Thoracic aorta (tissue), 2 donors: ENCODE measurements at regions not wholly inside any gene's neighbourhood (a gene's known extent, or its start where the extent isn't known, plus 50 kb on each side); places are given as distances from the start of the nearest gene placed in this dataset.
"Not testable (repeated sequence)": the region's sequence is repeated elsewhere in the genome, so short reads cannot be mapped to it uniquely, and the experiment has no call there.

ENCODE experiments used
- ATAC-seq: fragments of 150-250 bp; one replicate; pipeline ENCODE4 v1.8.0; 2017; ENCODE audit warnings: low read depth; ENCODE audit not compliant: insufficient number of reproducible peaks, low FRiP score
- DNase-seq: peaks from one replicate; pipeline ENCODE4 v3.0.0-alpha.2; 2020; ENCODE audit warnings: low spot score
- H3K27ac ChIP-seq, 2 donors: fragments of 200-600 bp; sonication (generic); 1 replicate in 1 of 2; 2 replicates in 1 of 2; pipeline ENCODE4 v1.5.1; 2016; ENCODE audit warnings: mild to moderate bottlenecking in 2 of 2, moderate library complexity in 2 of 2
- H3K27me3 ChIP-seq: fragments of 200-600 bp; sonication (generic); replicated peaks from 2 replicates; pipeline ENCODE4 v1.6.0; 2016; ENCODE audit warnings: mild to moderate bottlenecking; ENCODE audit not compliant: insufficient read depth
- H3K36me3 ChIP-seq: fragments of 200-600 bp; sonication (generic); one replicate; pipeline ENCODE4 v1.5.1; 2016
- H3K4me1 ChIP-seq, 2 donors: fragments of 200-600 bp; sonication (generic); 1 replicate in 1 of 2; 2 replicates in 1 of 2; pipeline versions ENCODE4 v1.5.1 to v1.6.0; 2016; ENCODE audit warnings: low read depth in 2 of 2, mild to moderate bottlenecking in 1 of 2; ENCODE audit not compliant: control insufficient read depth in 1 of 2
- H3K4me3 ChIP-seq: fragments of 200-600 bp; sonication (generic); 2 replicates; pipeline ENCODE4 v1.5.1; 2016; ENCODE audit warnings: mild to moderate bottlenecking
- H3K9me3 ChIP-seq: fragments of 200-600 bp; sonication (generic); 2 replicates; pipeline ENCODE4 v1.5.1; 2016
- CTCF ChIP-seq: fragments of 200-600 bp; sonication (generic); IDR thresholded peaks from one replicate; pipeline ENCODE4 v1.5.1; 2019; ENCODE audit warnings: antibody characterized with exemption

GRCh38 chr13:42422681-42423080, 150.7 kb downstream of the AKAP11 start:
- no peak for TF ChIP-seq CTCF
- no peaks in the 10 kb centered on the region for H3K4me1 ChIP-seq
- ATAC-seq = no peak
- no peaks in the 10 kb centered on the region for H3K36me3 ChIP-seq
- no peak overlapping the region for H3K4me3 ChIP-seq
- no peak overlapping the region for H3K27ac ChIP-seq
- H3K27me3 ChIP-seq = no peaks in the 10 kb centered on the region
- DNase-seq = no peak
- H3K9me3 ChIP-seq = peaks cover 3% of the 10 kb centered on the region

GRCh38 chr13:42424182-42424581, 149.8 kb upstream of the TNFSF11 start:
- DNase-seq = no peak
- H3K9me3 ChIP-seq = peaks cover 3% of the 10 kb centered on the region
- H3K36me3 ChIP-seq = no peaks in the 10 kb centered on the region
- H3K27me3 ChIP-seq = no peaks in the 10 kb centered on the region
- no peak overlapping the region for H3K4me3 ChIP-seq
- no peak for TF ChIP-seq CTCF
- no peak for ATAC-seq
- H3K4me1 ChIP-seq = no peaks in the 10 kb centered on the region
- H3K27ac ChIP-seq = no peak overlapping the region

DNA sequence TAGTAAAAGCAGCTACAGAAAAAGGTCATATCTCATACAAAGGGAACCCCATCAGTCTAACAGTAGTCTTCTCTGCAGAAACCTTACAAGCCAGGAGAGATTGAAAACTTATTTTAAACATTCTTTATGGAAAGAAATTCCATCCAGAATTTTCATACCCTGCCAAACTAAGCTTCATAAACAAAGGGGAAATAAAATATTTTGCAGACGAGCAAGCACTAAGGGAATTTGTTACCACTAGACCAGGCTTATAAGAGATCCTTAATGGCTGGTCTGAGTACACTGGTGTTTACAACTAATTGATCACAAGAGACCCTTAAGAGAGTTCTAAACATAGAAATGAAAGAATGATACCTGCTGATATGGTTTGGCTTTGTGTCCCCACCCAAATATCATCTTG, 128.6 kb upstream of the TNFSF11 start:
- H3K27me3 ChIP-seq = no peaks in the 10 kb centered on the region
- H3K4me1 ChIP-seq = no peaks in the 10 kb centered on the region
- TF ChIP-seq CTCF = no peak
- no peak for DNase-seq
- no peak overlapping the region for H3K4me3 ChIP-seq
- peaks cover 21% of the 10 kb centered on the region for H3K9me3 ChIP-seq
- H3K36me3 ChIP-seq = no peaks in the 10 kb centered on the region
- H3K27ac ChIP-seq = no peak overlapping the region
- no peak for ATAC-seq

- not testable (repeated sequence) for H3K4me3 ChIP-seq, H3K36me3 ChIP-seq, H3K27ac ChIP-seq, DNase-seq, ATAC-seq, H3K4me1 ChIP-seq, H3K27me3 ChIP-seq
- H3K9me3 ChIP-seq = peaks cover 21% of the 10 kb centered on the region
These were observed 127.4 kb upstream of the TNFSF11 start for GRCh38 chr13:42446597-42446996.

DNA sequence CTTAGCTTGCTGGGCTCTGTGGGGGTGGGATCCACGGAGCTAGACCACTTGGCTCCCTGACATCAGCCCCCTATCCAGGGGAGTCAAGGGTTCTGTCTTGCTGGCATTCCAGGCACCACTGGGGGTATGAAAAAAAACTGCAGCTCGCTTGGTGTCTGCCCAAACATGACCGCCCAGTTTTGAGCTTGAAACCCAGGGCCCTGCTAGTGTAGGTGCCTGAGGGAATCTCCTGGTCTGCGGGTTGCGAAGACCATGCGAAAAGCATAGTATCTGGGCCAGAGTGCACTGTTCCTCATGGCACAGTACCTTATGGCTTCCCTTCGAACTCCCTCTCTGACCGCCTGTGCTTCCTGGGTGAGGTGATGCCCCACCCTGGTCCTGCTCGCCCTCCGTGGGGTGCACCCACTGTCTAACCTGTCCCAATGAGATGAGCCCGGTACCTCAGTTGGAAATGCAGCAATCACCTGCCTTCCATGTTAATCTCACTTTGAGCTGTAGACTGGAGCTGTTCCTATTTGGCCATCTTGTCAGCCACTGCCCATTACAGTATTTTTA, 120.8 kb upstream of the TNFSF11 start:
- Histone ChIP-seq H3K27me3 (no peaks in the 10 kb centered on the region), H3K36me3 (no peaks in the 10 kb centered on the region), H3K27ac (no peak overlapping the region), H3K9me3 (no peaks in the 10 kb centered on the region), H3K4me1 (no peaks in the 10 kb centered on the region), H3K4me3 (no peak overlapping the region)
- no peak for DNase-seq
- ATAC-seq = no peak
- TF ChIP-seq CTCF = no peak

- no peaks in the 10 kb centered on the region for H3K36me3 ChIP-seq
- DNase-seq = no peak
- H3K4me3 ChIP-seq = no peak overlapping the region
- TF ChIP-seq CTCF = no peak
- no peaks in the 10 kb centered on the region for H3K9me3 ChIP-seq
- ATAC-seq = no peak
- H3K4me1 ChIP-seq = no peaks in the 10 kb centered on the region
- H3K27me3 ChIP-seq = no peaks in the 10 kb centered on the region
- no peak overlapping the region for H3K27ac ChIP-seq
These were observed 119.2 kb upstream of the TNFSF11 start for GRCh38 chr13:42454749-42455148.
